Naive thymus-derived CD4-positive, alpha-beta T cell (primary cell): ENCODE measurements at regions not wholly inside any gene's neighbourhood (a gene's known extent, or its start where the extent isn't known, plus 50 kb on each side); places are given as distances from the start of the nearest gene placed in this dataset.

Source experiments
- ATAC-seq: fragments of 150-1000 bp; cut with Tn5 transposase; 2 replicates; pipeline ENCODE4 v1.10.0; 2021; ENCODE audit warnings: mild to moderate bottlenecking, moderate library complexity
- CTCF ChIA-PET: fragments of 350-600 bp; sonication (Branson Sonifier 250); formaldehyde crosslinking; loops from one replicate; lab custom pipeline; 2021; ENCODE audit warnings: antibody characterized with exemption; lab: Charles Lee
- POLR2A ChIA-PET: fragments of 350-600 bp; sonication (Branson Sonifier 250); formaldehyde crosslinking; loops from one replicate; lab custom pipeline; 2021; ENCODE audit warnings: antibody characterized with exemption, inconsistent platforms; lab: Charles Lee
- DNase-seq, 9 donors: peaks; one replicate each; pipeline versions ENCODE4 v3.0.0 to v3.0.0-alpha.2; 2020 to 2022; ENCODE audit warnings: mixed read lengths in 1 of 9
- H3K27ac ChIP-seq: one replicate; pipeline ENCODE4 v1.7.0; 2013; ENCODE audit warnings: mild to moderate bottlenecking, low read depth, low read length, moderate library complexity
- H3K27me3 ChIP-seq, 2 donors: one replicate each; pipeline ENCODE4 v1.7.0; 2013; ENCODE audit warnings: low read length in 2 of 2, mild to moderate bottlenecking in 2 of 2, moderate library complexity in 2 of 2; ENCODE audit not compliant: control insufficient read depth in 2 of 2, insufficient read depth in 2 of 2
- H3K36me3 ChIP-seq, 3 experiments: 1 replicate in 2 of 3; 2 replicates in 1 of 3; pipeline ENCODE4 v1.7.0; 2013; ENCODE audit warnings: low read length in 3 of 3, mild to moderate bottlenecking in 3 of 3, moderate library complexity in 1 of 3; ENCODE audit not compliant: insufficient read depth in 3 of 3, control insufficient read depth in 2 of 3
- H3K4me1 ChIP-seq, 2 donors: one replicate each; pipeline ENCODE4 v1.7.0; 2013; ENCODE audit warnings: low read length in 2 of 2, mild to moderate bottlenecking in 2 of 2, moderate library complexity in 1 of 2; ENCODE audit not compliant: control insufficient read depth in 2 of 2, insufficient read depth in 2 of 2
- H3K4me3 ChIP-seq: 2 replicates; pipeline ENCODE4 v1.7.0; 2013; ENCODE audit warnings: mild to moderate bottlenecking, low read length
- H3K9me3 ChIP-seq, 3 experiments: 1 replicate in 2 of 3; 2 replicates in 1 of 3; pipeline ENCODE4 v1.7.0; 2013; ENCODE audit warnings: low read length in 3 of 3; ENCODE audit not compliant: control insufficient read depth in 2 of 3
- H3K27ac Mint-ChIP-seq, 9 donors: one replicate each; pipeline ENCODE4 v1.8.0; 2020 to 2022; ENCODE audit warnings: mixed read lengths in 9 of 9, mild to moderate bottlenecking in 8 of 9, moderate library complexity in 5 of 9, inconsistent platforms in 2 of 9
- H3K27me3 Mint-ChIP-seq, 5 donors: one replicate each; pipeline ENCODE4 v1.8.0; 2021 to 2022; ENCODE audit warnings: mixed read lengths in 5 of 5, mild to moderate bottlenecking in 1 of 5
- H3K36me3 Mint-ChIP-seq, 5 donors: one replicate each; pipeline ENCODE4 v1.8.0; 2020 to 2022; ENCODE audit warnings: mixed read lengths in 5 of 5, mild to moderate bottlenecking in 3 of 5, inconsistent platforms in 1 of 5
- H3K4me1 Mint-ChIP-seq, 7 donors: one replicate each; pipeline ENCODE4 v1.8.0; 2020 to 2022; ENCODE audit warnings: mixed read lengths in 7 of 7, mild to moderate bottlenecking in 3 of 7, inconsistent platforms in 1 of 7
- H3K4me3 Mint-ChIP-seq, 10 donors: one replicate each; pipeline ENCODE4 v1.8.0; 2020 to 2022; ENCODE audit warnings: mild to moderate bottlenecking in 10 of 10, mixed read lengths in 10 of 10, moderate library complexity in 6 of 10, inconsistent platforms in 2 of 10
- H3K9me3 Mint-ChIP-seq, 11 donors: one replicate each; pipeline ENCODE4 v1.8.0; 2020 to 2022; ENCODE audit warnings: mixed read lengths in 11 of 11, mild to moderate bottlenecking in 4 of 11, inconsistent platforms in 1 of 11, moderate library complexity in 1 of 11
- intact Hi-C, 2 donors: fragments of 100-400 bp; cut with micrococcal nuclease; formaldehyde crosslinking; loops; one replicate each; pipeline ENCODE4 v1.15.1; 2023

DNA sequence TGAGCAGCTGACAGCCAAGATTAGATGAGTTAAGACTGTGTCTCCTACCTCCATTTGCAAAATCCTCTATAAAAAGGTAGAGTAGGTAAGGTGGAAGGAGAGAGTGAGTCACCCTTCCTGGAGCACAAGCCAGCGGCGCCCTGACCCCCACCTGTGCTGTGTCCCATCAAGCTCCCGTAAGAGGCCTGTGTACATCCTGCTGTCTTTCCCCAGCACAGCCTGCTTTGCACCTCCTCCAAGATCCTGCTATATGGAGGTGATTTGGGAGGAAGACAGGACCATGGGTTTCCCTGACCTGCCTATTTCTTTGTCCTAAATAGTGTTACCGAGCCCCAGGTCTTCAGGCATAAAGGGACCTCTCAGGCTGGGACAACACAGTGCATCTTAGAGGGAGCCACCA lies 62.3 kb upstream of the UQCRFS1 start:
- H3K4me3 ChIP-seq = no peak overlapping the region
- H3K9me3 Mint-ChIP-seq = peaks cover 0 to 4% (median 0%) of the 10 kb centered on the region in 11 donors
- ChIA-PET CTCF (no interaction called here), POLR2A (no interaction called here)
- H3K4me1 ChIP-seq = no peaks in the 10 kb centered on the region
- no peak overlapping the region for H3K27ac Mint-ChIP-seq
- H3K27me3 ChIP-seq = no peaks in the 10 kb centered on the region
- no peak overlapping the region for H3K27ac ChIP-seq
- DNase-seq (no peak), ATAC-seq (no peak)
- intact Hi-C loops = no loop called here
- H3K36me3 Mint-ChIP-seq = no peaks in the 10 kb centered on the region
- H3K9me3 ChIP-seq = no peaks in the 10 kb centered on the region
- H3K4me3 Mint-ChIP-seq = no peak overlapping the region
- H3K36me3 ChIP-seq = no peaks in the 10 kb centered on the region
- H3K4me1 Mint-ChIP-seq = peaks cover 8 to 12% (median 10%) of the 10 kb centered on the region in 7 donors
- H3K27me3 Mint-ChIP-seq = peaks cover 0 to 9% (median under 1%) of the 10 kb centered on the region in 5 donors

GRCh38 chr19:29277102-29277501 lies 64.2 kb upstream of the UQCRFS1 start:
- Mint-ChIP-seq H3K9me3 (peaks cover 0 to 6% (median 0%) of the 10 kb centered on the region in 11 donors), H3K27ac (peak overlapping the region in 6 of 9 donors; percentile 1 to 73 (median 58)), H3K27me3 (peaks cover 12 to 17% (median 13%) of the 10 kb centered on the region in 5 donors), H3K4me1 (peaks cover 8 to 12% (median 10%) of the 10 kb centered on the region in 7 donors), H3K4me3 (peak overlapping the region in 9 of 10 donors; percentile 17 to 75 (median 37)), H3K36me3 (no peaks in the 10 kb centered on the region)
- CTCF ChIA-PET = no interaction called here
- Histone ChIP-seq H3K27me3 (no peaks in the 10 kb centered on the region), H3K27ac (no peak overlapping the region), H3K4me3 (no peak overlapping the region), H3K4me1 (no peaks in the 10 kb centered on the region), H3K36me3 (no peaks in the 10 kb centered on the region), H3K9me3 (no peaks in the 10 kb centered on the region)
- intact Hi-C loops = loop anchor here in 1 of 2 donors (1.0 kb wide), 1 partner anchor 64 kb away; the partner anchor contains the start of gene UQCRFS1
- ATAC-seq = peak; percentile 96
- peak; percentile 16 to 67 (median 41) for DNase-seq
- POLR2A ChIA-PET = no interaction called here

- Histone ChIP-seq H3K36me3 (no peaks in the 10 kb centered on the region), H3K9me3 (no peaks in the 10 kb centered on the region), H3K27ac (no peak overlapping the region), H3K4me1 (no peaks in the 10 kb centered on the region), H3K4me3 (no peak overlapping the region), H3K27me3 (no peaks in the 10 kb centered on the region)
- CTCF ChIA-PET = no interaction called here
- H3K4me1 Mint-ChIP-seq = peaks cover 8 to 12% (median 10%) of the 10 kb centered on the region in 7 donors
- H3K9me3 Mint-ChIP-seq = peaks cover 0 to 6% (median 0%) of the 10 kb centered on the region in 11 donors
- H3K36me3 Mint-ChIP-seq = no peaks in the 10 kb centered on the region
- no peak overlapping the region for H3K27ac Mint-ChIP-seq
- H3K4me3 Mint-ChIP-seq = no peak overlapping the region
- POLR2A ChIA-PET = no interaction called here
- no peak for ATAC-seq
- intact Hi-C loops = no loop called here
- peaks cover 16 to 30% (median 20%) of the 10 kb centered on the region in 5 donors for H3K27me3 Mint-ChIP-seq
- no peak for DNase-seq
These were observed 65.8 kb upstream of the UQCRFS1 start for GRCh38 chr19:29278716-29279115.

- Mint-ChIP-seq H3K4me3 (no peak overlapping the region), H3K9me3 (peaks cover 0 to 4% (median 1%) of the 10 kb centered on the region in 11 donors), H3K4me1 (peaks cover 0 to 2% (median 0%) of the 10 kb centered on the region in 7 donors), H3K27ac (no peak overlapping the region), H3K36me3 (no peaks in the 10 kb centered on the region), H3K27me3 (peaks cover 18 to 43% (median 34%) of the 10 kb centered on the region in 5 donors)
- no peak for DNase-seq
- CTCF ChIA-PET = no interaction called here
- no peaks in the 10 kb centered on the region for H3K4me1 ChIP-seq
- ATAC-seq = no peak
- POLR2A ChIA-PET = no interaction called here
- intact Hi-C loops = no loop called here
- H3K36me3 ChIP-seq = no peaks in the 10 kb centered on the region
- H3K27me3 ChIP-seq = no peaks in the 10 kb centered on the region
- H3K27ac ChIP-seq = no peak overlapping the region
- H3K4me3 ChIP-seq = no peak overlapping the region
- H3K9me3 ChIP-seq = no peaks in the 10 kb centered on the region
These were observed 70.4 kb upstream of the UQCRFS1 start for GRCh38 chr19:29283366-29283765.

DNA sequence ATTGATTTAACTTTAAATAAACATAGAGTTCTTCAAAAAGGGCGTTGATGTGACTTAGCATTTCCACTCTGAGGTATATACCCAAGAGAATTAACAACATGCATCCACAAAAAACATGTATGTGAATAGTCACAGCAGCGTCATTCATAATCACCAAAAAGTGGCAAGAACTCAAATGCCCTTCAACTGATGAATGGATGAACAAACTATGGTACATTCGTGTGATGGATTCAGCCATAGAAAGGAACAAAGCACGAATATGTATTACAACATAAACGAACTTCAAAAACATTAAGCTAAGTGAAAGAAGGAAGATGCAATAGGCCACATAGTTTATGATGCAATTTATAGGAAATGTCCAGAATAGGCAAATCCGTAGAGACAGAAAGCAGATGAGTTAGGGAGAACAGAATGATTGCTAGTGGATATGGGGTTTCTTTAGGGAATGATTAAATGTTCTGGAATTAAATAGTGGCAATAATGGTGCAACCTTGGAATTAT lies 72.3 kb upstream of the UQCRFS1 start:
- Mint-ChIP-seq H3K4me1 (peaks cover 0 to 2% (median 0%) of the 10 kb centered on the region in 7 donors), H3K27me3 (peaks cover 14 to 52% (median 34%) of the 10 kb centered on the region in 5 donors), H3K36me3 (no peaks in the 10 kb centered on the region), H3K27ac (no peak overlapping the region), H3K4me3 (no peak overlapping the region), H3K9me3 (peaks cover 0 to 4% (median 1%) of the 10 kb centered on the region in 11 donors)
- no peaks in the 10 kb centered on the region for H3K4me1 ChIP-seq
- intact Hi-C loops = no loop called here
- H3K36me3 ChIP-seq = no peaks in the 10 kb centered on the region
- DNase-seq (no peak), ATAC-seq (no peak)
- H3K27ac ChIP-seq = no peak overlapping the region
- ChIA-PET CTCF (no interaction called here), POLR2A (no interaction called here)
- no peaks in the 10 kb centered on the region for H3K9me3 ChIP-seq
- no peaks in the 10 kb centered on the region for H3K27me3 ChIP-seq
- no peak overlapping the region for H3K4me3 ChIP-seq

- POLR2A ChIA-PET = no interaction called here
These were observed 72.9 kb upstream of the UQCRFS1 start for GRCh38 chr19:29285878-29286277.

DNA sequence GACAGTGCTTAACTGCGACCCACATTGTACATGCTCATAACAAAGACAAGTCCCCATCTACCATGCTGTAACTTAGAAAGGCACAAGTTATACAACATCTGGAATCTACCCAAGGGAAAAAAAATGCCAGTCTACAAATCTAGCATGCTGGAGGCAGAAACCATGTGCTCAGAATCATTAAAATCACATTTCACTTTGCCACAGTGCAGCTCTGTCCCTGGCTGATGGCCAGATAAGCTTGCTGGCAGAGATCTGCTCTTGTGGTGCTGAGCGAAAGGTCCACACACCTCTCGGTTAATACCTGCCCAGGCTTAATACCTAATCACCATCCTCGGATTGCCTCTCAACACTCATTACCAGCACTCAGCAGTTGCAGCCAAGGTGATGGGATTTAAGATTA lies 74.1 kb upstream of the UQCRFS1 start:
- no peak overlapping the region for H3K4me3 Mint-ChIP-seq
- ChIA-PET POLR2A (no interaction called here), CTCF (no interaction called here)
- intact Hi-C loops = no loop called here
- no peaks in the 10 kb centered on the region for H3K4me1 ChIP-seq
- H3K4me3 ChIP-seq = no peak overlapping the region
- no peak overlapping the region for H3K27ac Mint-ChIP-seq
- H3K9me3 ChIP-seq = no peaks in the 10 kb centered on the region
- H3K27me3 Mint-ChIP-seq = peaks cover 9 to 51% (median 24%) of the 10 kb centered on the region in 5 donors
- H3K9me3 Mint-ChIP-seq = peaks cover 0 to 4% (median 0%) of the 10 kb centered on the region in 11 donors
- peaks cover 0 to 2% (median 0%) of the 10 kb centered on the region in 7 donors for H3K4me1 Mint-ChIP-seq
- H3K27me3 ChIP-seq = no peaks in the 10 kb centered on the region
- H3K36me3 ChIP-seq = no peaks in the 10 kb centered on the region
- DNase-seq = no peak
- no peak overlapping the region for H3K27ac ChIP-seq
- no peaks in the 10 kb centered on the region for H3K36me3 Mint-ChIP-seq
- no peak for ATAC-seq

More at GRCh38 chr19:29285878-29286277, 72.9 kb upstream of the UQCRFS1 start:
- no peak overlapping the region for H3K27ac ChIP-seq
- H3K27ac Mint-ChIP-seq = no peak overlapping the region
- H3K36me3 ChIP-seq = no peaks in the 10 kb centered on the region
- peaks cover 0 to 2% (median 0%) of the 10 kb centered on the region in 7 donors for H3K4me1 Mint-ChIP-seq
- intact Hi-C loops = no loop called here
- H3K27me3 ChIP-seq = no peaks in the 10 kb centered on the region
- CTCF ChIA-PET = no interaction called here
- H3K9me3 ChIP-seq = no peaks in the 10 kb centered on the region
- H3K36me3 Mint-ChIP-seq = no peaks in the 10 kb centered on the region
- no peak for ATAC-seq
- H3K4me1 ChIP-seq = no peaks in the 10 kb centered on the region
- H3K4me3 ChIP-seq = no peak overlapping the region
- peaks cover 9 to 49% (median 28%) of the 10 kb centered on the region in 5 donors for H3K27me3 Mint-ChIP-seq
- no peak for DNase-seq
- no peak overlapping the region for H3K4me3 Mint-ChIP-seq
- peaks cover 0 to 4% (median 0%) of the 10 kb centered on the region in 11 donors for H3K9me3 Mint-ChIP-seq
